Rectal smooth muscle tissue (tissue), 1 donor: ENCODE measurements at regions not wholly inside any gene's neighbourhood (a gene's known extent, or its start where the extent isn't known, plus 50 kb on each side); places are given as distances from the start of the nearest gene placed in this dataset.

ENCODE experiments used
- H3K27ac ChIP-seq: one replicate; pipeline ENCODE4 v1.7.0; 2013; ENCODE audit warnings: low read depth, low read length, inconsistent platforms
- H3K27me3 ChIP-seq: one replicate; pipeline ENCODE4 v1.7.0; 2013; ENCODE audit warnings: low read length; ENCODE audit not compliant: control insufficient read depth, insufficient read depth
- H3K36me3 ChIP-seq: one replicate; pipeline ENCODE4 v1.7.0; 2013; ENCODE audit warnings: low read length; ENCODE audit not compliant: control insufficient read depth, insufficient read depth
- H3K4me1 ChIP-seq: one replicate; pipeline ENCODE4 v1.7.0; 2013; ENCODE audit warnings: low read length; ENCODE audit not compliant: control insufficient read depth, insufficient read depth
- H3K4me3 ChIP-seq: one replicate; pipeline ENCODE4 v1.7.0; 2013; ENCODE audit warnings: low read length
- H3K9ac ChIP-seq: one replicate; pipeline ENCODE4 v1.7.0; 2013; ENCODE audit warnings: low read length

DNA sequence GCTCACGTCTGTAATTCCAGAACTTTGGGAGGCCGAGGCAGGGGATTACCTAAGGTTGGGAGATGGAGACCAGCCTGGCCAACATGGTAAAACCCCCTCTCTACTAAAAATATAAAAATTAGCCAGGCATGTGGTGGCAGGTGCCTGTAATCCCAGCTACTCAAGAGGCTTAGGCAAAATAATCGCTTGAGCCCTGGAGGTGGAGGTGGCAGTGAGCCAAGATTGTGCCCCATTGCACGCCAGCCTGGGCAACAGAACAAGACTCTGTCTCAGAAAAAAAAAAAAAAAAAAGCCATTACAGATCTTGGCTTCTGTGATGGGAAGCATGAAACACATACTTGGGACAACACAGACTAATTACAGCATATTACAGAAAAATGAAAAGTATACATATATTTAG is 1404.5 kb upstream of the SPRY2 start:
- Histone ChIP-seq H3K27ac (no peak overlapping the region), H3K27me3 (no peaks in the 10 kb centered on the region), H3K9ac (no peak overlapping the region), H3K4me1 (no peaks in the 10 kb centered on the region), H3K4me3 (no peak overlapping the region), H3K36me3 (no peaks in the 10 kb centered on the region)

DNA sequence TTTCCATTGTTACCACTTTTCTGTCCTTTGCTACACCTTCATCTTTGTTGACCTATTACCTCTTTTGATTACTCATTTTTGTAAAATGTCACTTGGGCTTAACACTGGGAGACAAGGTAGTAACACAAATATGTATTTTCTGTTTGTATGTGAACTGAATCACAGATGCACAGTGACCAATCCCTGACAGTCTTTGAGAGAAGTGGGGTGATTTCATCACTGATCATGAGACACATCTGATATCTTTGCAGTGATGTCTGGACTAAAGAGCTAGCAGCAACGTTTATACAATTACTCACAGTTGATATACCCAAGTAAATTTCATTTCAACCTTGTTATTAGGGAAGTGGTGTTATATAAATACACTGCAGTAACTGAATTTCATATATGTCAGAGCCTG is 1397.4 kb upstream of the SPRY2 start:
- H3K27me3 ChIP-seq = no peaks in the 10 kb centered on the region
- H3K27ac ChIP-seq = no peak overlapping the region
- no peak overlapping the region for H3K4me3 ChIP-seq
- H3K9ac ChIP-seq = no peak overlapping the region
- H3K36me3 ChIP-seq = no peaks in the 10 kb centered on the region
- no peaks in the 10 kb centered on the region for H3K4me1 ChIP-seq

DNA sequence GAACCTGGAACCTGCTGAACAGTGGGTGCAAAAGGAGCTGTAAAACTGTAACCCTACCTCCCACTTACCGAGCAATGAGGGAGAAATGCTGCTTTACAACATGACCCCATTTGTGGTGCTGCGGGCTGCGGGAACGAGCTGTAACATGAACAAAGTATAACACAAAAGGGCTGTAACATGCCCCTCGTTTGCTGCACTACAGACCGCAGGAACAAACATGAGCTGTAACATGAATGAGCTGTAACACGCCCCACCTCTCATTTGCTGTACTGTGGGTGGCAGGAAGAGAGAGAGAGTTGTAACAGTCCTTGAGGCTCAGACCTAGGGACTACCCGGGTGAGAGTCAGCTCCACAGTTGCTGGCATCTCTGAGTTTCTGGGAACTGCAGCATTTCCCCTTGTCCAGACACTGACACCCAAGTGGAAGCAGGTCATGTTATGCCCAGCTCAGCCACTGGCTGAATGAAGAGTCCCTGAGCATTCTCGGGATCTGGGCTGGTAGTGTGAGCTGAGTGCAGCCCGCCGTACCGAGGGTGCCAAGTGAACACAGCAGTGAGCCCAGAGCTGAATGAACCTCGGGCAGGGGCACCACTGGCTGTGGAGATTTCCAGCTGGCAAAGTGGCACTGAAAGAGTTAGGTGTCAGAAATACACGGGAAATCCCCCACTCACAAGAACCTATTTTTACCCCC is 1385.3 kb upstream of the SPRY2 start:
- Histone ChIP-seq H3K27ac (no peak overlapping the region), H3K9ac (no peak overlapping the region), H3K27me3 (no peaks in the 10 kb centered on the region), H3K4me1 (no peaks in the 10 kb centered on the region), H3K4me3 (no peak overlapping the region), H3K36me3 (no peaks in the 10 kb centered on the region)

DNA sequence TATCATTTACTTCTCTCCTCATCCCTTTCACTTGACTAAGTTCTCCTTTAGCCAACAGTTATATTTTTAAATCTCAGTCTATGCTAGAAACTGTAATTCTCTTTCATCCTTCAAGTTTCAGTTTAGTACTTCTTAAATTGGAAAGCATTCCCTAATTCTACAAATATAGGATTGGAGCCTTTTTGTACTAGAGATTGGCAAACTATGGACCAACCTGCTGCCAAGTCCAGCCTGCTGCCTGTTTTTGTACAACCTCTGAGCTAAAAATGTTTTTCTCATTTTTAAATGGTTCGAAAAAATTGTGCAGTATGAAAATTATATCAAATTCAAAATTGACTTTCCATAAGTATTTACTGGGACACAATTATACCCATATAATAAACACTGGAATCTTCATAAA is 1381.5 kb upstream of the SPRY2 start:
- Histone ChIP-seq H3K36me3 (no peaks in the 10 kb centered on the region), H3K4me3 (no peak overlapping the region), H3K9ac (no peak overlapping the region), H3K27me3 (no peaks in the 10 kb centered on the region), H3K27ac (no peak overlapping the region), H3K4me1 (no peaks in the 10 kb centered on the region)

DNA sequence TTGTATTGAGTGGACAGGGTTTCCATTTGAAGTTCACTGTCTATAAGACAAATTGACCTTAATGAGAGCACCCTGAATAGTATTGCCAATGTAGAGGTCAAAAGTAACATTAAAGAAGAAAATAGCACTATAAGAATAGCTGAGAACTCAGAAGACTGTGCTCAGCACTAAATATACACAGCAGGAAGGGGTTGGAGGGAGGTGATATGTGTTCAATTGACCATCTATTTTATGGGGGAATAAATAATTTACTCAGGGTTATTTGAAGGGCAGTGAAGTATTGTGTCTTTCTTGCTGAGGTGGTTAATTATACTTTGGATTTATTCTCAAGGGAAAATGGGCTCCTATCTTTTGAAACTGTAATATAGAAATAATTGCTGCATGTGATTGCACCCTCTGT is 1380.5 kb upstream of the SPRY2 start:
- Histone ChIP-seq H3K9ac (no peak overlapping the region), H3K27ac (no peak overlapping the region), H3K36me3 (no peaks in the 10 kb centered on the region), H3K4me1 (no peaks in the 10 kb centered on the region), H3K4me3 (no peak overlapping the region), H3K27me3 (no peaks in the 10 kb centered on the region)

DNA sequence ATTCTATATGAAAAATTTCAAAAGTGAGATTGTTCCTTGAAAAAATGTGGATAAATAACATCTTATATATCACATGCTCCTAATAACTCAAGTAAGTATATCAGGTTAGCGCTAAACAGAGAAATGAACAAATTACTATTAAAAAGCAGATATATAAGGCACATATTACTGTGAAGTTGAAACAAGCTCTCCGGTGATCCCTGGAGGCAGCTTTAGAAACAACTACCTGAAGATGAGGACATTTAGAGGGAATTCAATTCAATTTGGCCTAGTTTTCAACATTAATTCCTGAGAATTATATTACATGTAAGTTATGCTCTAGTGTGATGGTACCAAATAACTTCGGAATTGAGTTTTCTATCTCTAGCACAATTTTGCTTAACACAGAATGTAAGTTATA is 1373.6 kb upstream of the SPRY2 start:
- no peaks in the 10 kb centered on the region for H3K27me3 ChIP-seq
- no peaks in the 10 kb centered on the region for H3K36me3 ChIP-seq
- H3K4me3 ChIP-seq = no peak overlapping the region
- no peak overlapping the region for H3K27ac ChIP-seq
- H3K9ac ChIP-seq = no peak overlapping the region
- no peaks in the 10 kb centered on the region for H3K4me1 ChIP-seq

DNA sequence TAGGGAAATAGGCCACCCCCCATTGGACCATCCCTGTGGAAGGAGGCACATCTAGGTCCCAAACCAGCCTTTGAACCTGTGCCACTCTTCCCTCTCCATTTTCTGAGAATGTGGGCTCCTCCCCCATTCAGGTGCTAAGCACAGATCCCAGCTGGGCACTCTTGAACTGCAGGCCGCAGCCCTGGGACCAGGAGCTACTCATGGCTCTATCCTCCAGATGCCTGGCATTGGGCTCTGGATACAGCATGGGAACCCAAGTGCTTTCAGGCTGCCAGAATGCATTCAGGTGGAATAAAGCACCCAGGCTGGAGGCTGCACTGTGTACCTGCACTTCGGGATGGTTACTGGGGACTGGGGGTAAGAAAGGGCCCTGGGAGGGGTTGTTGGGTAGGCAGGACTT is 1372.3 kb upstream of the SPRY2 start:
- H3K27ac ChIP-seq = no peak overlapping the region
- no peaks in the 10 kb centered on the region for H3K4me1 ChIP-seq
- H3K4me3 ChIP-seq = no peak overlapping the region
- H3K27me3 ChIP-seq = no peaks in the 10 kb centered on the region
- H3K36me3 ChIP-seq = no peaks in the 10 kb centered on the region
- H3K9ac ChIP-seq = no peak overlapping the region

DNA sequence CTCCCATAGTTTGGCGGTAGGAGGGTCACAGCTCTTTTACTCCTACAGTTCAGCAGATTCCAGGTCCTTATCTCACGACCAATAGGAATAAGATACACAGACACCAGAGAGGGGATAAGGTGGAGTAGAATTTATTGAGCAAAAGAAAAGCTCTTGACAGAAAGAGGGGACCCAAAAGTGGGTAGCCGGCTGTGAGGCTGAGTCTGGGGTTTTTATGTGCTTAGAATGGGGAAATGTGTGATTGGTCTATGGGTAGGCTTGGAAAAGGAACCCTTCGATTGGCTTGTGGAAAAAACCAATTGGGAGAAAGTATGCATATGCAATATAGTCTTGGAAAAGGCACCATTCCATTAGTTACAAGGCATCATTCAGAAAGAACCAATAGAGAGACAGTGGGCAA is 1356.9 kb upstream of the SPRY2 start:
- no peaks in the 10 kb centered on the region for H3K4me1 ChIP-seq
- no peaks in the 10 kb centered on the region for H3K27me3 ChIP-seq
- H3K9ac ChIP-seq = no peak overlapping the region
- H3K27ac ChIP-seq = no peak overlapping the region
- no peaks in the 10 kb centered on the region for H3K36me3 ChIP-seq
- no peak overlapping the region for H3K4me3 ChIP-seq

DNA sequence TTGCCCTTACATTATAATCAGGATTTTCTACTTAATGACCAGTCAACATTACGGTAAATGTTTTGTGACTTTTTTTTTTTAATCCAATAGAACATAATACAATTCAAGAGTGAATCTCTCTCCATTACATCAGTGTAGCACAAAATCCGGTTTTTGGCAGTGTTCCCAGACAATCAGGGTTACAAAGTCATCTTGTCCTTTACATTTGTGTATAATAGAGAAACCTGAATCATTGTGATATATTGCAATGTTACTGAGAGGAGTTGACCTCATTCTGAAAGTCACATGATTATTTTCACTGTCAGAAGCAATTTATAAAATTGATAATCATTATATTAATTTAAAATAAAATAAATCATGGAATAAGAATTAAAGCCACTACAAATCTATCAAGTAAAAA is 1346.0 kb upstream of the SPRY2 start:
- H3K27ac ChIP-seq = no peak overlapping the region

DNA sequence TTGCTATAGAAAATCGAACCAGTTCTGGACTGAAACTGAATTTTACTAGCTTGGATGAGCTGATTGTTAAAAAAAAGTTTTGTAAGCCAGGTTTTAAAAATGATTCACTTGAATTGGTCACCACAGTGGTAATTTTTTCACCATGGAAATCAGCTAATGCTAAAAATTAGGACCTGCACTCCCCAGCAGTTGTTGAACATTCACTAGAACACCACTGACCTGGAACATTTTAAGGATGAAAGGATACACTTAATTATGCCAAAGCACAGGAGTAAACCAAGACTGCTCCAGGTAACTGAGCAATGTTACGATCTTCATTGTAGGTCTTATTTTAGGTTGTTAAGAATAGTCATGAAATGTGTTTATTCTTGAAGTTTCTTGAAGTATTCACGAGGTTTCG is 1342.6 kb upstream of the SPRY2 start:
- no peak overlapping the region for H3K27ac ChIP-seq
- H3K4me3 ChIP-seq = no peak overlapping the region
- H3K4me1 ChIP-seq = no peaks in the 10 kb centered on the region

More for the DNA sequence above, 1346.0 kb upstream of the SPRY2 start:
- Histone ChIP-seq H3K9ac (no peak overlapping the region), H3K4me1 (no peaks in the 10 kb centered on the region), H3K27me3 (no peaks in the 10 kb centered on the region), H3K4me3 (no peak overlapping the region), H3K36me3 (no peaks in the 10 kb centered on the region)

DNA sequence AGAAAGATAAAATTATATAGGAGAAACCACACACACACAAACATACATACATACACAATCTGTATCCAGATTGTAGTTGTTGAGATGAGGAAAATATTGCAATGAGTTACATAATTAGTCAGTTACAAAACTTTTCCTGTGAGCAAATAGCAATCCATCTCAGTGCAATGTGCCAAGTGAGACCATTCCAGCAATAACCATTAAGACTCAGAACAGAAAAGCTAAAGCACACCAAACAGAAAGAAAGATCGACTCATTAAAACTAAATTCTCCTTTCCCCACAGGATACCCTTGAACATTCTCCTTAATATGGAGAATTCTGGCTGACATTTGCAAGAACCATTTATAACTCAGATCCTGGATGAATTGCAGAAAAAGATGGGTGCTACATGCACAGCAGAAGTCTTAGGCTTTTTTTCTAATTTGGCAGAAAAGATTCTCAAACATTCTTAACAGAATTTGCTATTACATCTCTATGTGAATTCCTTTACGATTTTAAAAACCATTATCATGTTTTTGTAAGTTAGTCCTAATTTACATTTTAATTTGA is 1341.2 kb upstream of the SPRY2 start:
- Histone ChIP-seq H3K9ac (no peak overlapping the region), H3K4me1 (no peaks in the 10 kb centered on the region), H3K36me3 (no peaks in the 10 kb centered on the region), H3K27me3 (no peaks in the 10 kb centered on the region), H3K27ac (no peak overlapping the region), H3K4me3 (no peak overlapping the region)

More for the DNA sequence above, 1342.6 kb upstream of the SPRY2 start:
- Histone ChIP-seq H3K36me3 (no peaks in the 10 kb centered on the region), H3K9ac (no peak overlapping the region), H3K27me3 (no peaks in the 10 kb centered on the region)

DNA sequence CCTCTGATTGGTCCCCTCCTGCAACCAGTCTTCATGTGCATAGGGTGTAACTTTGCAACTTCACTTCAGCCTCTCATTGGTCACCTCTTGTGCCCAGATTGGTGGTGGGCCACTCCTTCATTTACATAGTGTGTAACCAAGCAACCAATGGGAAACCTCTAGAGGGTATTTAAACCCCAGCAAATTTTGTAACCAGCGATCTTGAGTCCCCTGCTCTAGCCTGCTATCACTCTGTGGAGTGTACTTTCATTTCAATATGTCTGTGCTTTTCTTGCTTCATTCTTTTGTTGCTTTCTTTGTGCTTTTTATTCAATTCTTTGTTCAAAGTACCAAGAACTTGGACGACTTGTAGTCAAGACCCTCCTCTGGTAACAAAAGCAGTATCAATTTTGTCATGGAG is 1336.9 kb upstream of the SPRY2 start:
- no peak overlapping the region for H3K9ac ChIP-seq

DNA sequence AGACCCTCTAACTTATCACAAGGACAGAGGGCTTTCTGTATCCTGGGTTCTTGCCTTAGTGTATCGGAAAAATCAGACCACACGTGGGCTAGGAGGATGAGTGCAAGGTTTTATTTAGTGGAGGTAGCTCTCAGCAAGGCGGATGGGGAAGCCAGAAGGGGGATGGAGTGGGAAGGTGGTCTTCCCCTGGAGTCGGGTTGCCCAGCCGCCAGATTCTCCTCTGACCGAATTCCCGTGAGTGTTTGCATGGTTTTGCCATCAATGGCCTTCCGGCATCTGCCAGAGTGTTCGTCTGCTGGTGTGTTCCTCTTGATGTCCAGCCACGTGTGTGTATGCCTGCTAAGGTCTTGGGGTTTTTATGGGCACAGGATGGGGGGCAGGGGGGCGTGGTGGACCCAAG is 1335.1 kb upstream of the SPRY2 start:
- H3K4me3 ChIP-seq = no peak overlapping the region
- no peak overlapping the region for H3K27ac ChIP-seq
- no peaks in the 10 kb centered on the region for H3K36me3 ChIP-seq
- no peaks in the 10 kb centered on the region for H3K27me3 ChIP-seq
- H3K9ac ChIP-seq = no peak overlapping the region
- H3K4me1 ChIP-seq = no peaks in the 10 kb centered on the region

More for the DNA sequence above, 1336.9 kb upstream of the SPRY2 start:
- H3K27ac ChIP-seq = no peak overlapping the region
- H3K4me1 ChIP-seq = no peaks in the 10 kb centered on the region
- no peak overlapping the region for H3K4me3 ChIP-seq
- H3K36me3 ChIP-seq = no peaks in the 10 kb centered on the region
- H3K27me3 ChIP-seq = no peaks in the 10 kb centered on the region
